SK-N-DZ (cell line): ENCODE measurements at regions not wholly inside any gene's neighbourhood (a gene's known extent, or its start where the extent isn't known, plus 50 kb on each side); places are given as distances from the start of the nearest gene placed in this dataset.
"Not testable (repeated sequence)": the region's sequence is repeated elsewhere in the genome, so short reads cannot be mapped to it uniquely, and the experiment has no call there.

ENCODE experiments used
- DNase-seq: peaks from one replicate; pipeline ENCODE4 v3.0.0-alpha.2; 2015; ENCODE audit warnings: low spot score

- DNase-seq, result no peak
Measured at GRCh38 chr6:44000164-44000842, 126.9 kb downstream of the MRPL14 start.

- DNase-seq, result no peak
Measured at GRCh38 chr6:43999628-44000027, 127.6 kb downstream of the MRPL14 start.

- DNase-seq, result not testable (repeated sequence)
Measured at GRCh38 chr6:43998592-43999243, 128.5 kb downstream of the MRPL14 start.

- not testable (repeated sequence) for DNase-seq
Measured at GRCh38 chr6:43997990-43998585, 129.2 kb downstream of the MRPL14 start.

GRCh38 chr6:43997345-43997677 is 129.9 kb downstream of the MRPL14 start:
- DNase-seq, result no peak

- DNase-seq, result peak; percentile 93
Measured at GRCh38 chr6:43996618-43997344, 130.5 kb downstream of the MRPL14 start.

- no peak for DNase-seq
Measured at GRCh38 chr6:43995137-43995536, 132.1 kb downstream of the MRPL14 start.

- DNase-seq, result no peak
Measured at GRCh38 chr6:43993881-43994523, 133.2 kb downstream of the MRPL14 start.

- no peak for DNase-seq
Measured at GRCh38 chr6:43992783-43993644, 134.2 kb downstream of the MRPL14 start.

GRCh38 chr6:43992126-43992663 is 135.1 kb downstream of the MRPL14 start:
- DNase-seq, result no peak

GRCh38 chr6:43990627-43991619 is 136.3 kb downstream of the MRPL14 start:
- DNase-seq, result peak; percentile 87

GRCh38 chr6:43990275-43990626 is 137.0 kb downstream of the MRPL14 start:
- peak; percentile 50 for DNase-seq

GRCh38 chr6:43989581-43990146 is 137.6 kb downstream of the MRPL14 start:
- peak; percentile 59 for DNase-seq

GRCh38 chr6:43988801-43989200 is 138.5 kb downstream of the MRPL14 start:
- no peak for DNase-seq

GRCh38 chr6:43987838-43988439 is 139.3 kb downstream of the MRPL14 start:
- DNase-seq, result no peak

GRCh38 chr6:43986177-43986825 is 141.0 kb downstream of the MRPL14 start:
- DNase-seq, result no peak

- DNase-seq, result no peak
Measured at GRCh38 chr6:43985329-43985728, 141.9 kb downstream of the MRPL14 start.
